ENCODE measurements at regions not wholly inside any gene's neighbourhood (a gene's known extent, or its start where the extent isn't known, plus 50 kb on each side); places are given as distances from the start of the nearest gene placed in this dataset.

- CTCF ChIA-PET: no interaction called here
Observed at GRCh38 chr6:122154912-122155575, 244.4 kb upstream of the HSF2 start.

GRCh38 chr6:122161136-122161535 lies 238.3 kb upstream of the HSF2 start:
- TF ChIP-seq POLR2AphosphoS5 (IDR thresholded peaks at IDR 0.05; ENCODE audit: low read depth, low read length) (no peak), TCF7L2 (IDR thresholded peaks at IDR 0.05; ENCODE audit: low read depth, low read length) (no peak), SIN3A (IDR thresholded peaks at IDR 0.05; ENCODE audit: borderline replicate concordance, insufficient read depth, low read depth, low read length) (no peak), REST (IDR thresholded peaks at IDR 0.05; ENCODE audit: insufficient read depth in 1 of 2, low read depth in 2 of 2, low read length in 1 of 2) (no peak)
- TF ChIP-seq, protein P1, sequence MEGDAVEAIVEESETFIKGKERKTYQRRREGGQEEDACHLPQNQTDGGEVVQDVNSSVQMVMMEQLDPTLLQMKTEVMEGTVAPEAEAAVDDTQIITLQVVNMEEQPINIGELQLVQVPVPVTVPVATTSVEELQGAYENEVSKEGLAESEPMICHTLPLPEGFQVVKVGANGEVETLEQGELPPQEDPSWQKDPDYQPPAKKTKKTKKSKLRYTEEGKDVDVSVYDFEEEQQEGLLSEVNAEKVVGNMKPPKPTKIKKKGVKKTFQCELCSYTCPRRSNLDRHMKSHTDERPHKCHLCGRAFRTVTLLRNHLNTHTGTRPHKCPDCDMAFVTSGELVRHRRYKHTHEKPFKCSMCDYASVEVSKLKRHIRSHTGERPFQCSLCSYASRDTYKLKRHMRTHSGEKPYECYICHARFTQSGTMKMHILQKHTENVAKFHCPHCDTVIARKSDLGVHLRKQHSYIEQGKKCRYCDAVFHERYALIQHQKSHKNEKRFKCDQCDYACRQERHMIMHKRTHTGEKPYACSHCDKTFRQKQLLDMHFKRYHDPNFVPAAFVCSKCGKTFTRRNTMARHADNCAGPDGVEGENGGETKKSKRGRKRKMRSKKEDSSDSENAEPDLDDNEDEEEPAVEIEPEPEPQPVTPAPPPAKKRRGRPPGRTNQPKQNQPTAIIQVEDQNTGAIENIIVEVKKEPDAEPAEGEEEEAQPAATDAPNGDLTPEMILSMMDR (IDR thresholded peaks at IDR 0.05): no peak
- Histone ChIP-seq H3K9me3 (ENCODE audit: control insufficient read depth, insufficient read depth, low read depth, low read length) (no peaks in the 10 kb centered on the region), H3K27ac (ENCODE audit: low read length) (no peak overlapping the region), H3K27me3 (ENCODE audit: control insufficient read depth, insufficient read depth, low read length) (no peaks in the 10 kb centered on the region), H3K4me1 (ENCODE audit: control insufficient read depth, insufficient read depth, low read length) (no peaks in the 10 kb centered on the region), H3K4me3 (ENCODE audit: low read depth in 2 of 2, low read length in 2 of 2) (no peak overlapping the region), H3K36me3 (ENCODE audit: control insufficient read depth, insufficient read depth, low read length) (no peaks in the 10 kb centered on the region)
- POLR2A ChIA-PET: no interaction called here
- BruUV-seq (replicated peaks): no TSS peak
- ATAC-seq: no peak
- intact Hi-C loops (cut with micrococcal nuclease; ENCODE audit: unreplicated experiment) (no loop called here), in situ Hi-C loops (cut with HindIII; ENCODE audit: low pct_unique_long_range_greater_than_20kb, low sequenced_read_pairs) (no loop called here)
- no peak for DNase-seq (ENCODE audit: low read depth, low spot score)
- CTCF ChIA-PET: interaction anchor here (0.5 to 0.6 kb wide), 2 partner anchors 18 to 24 kb away, joined by 13 to 14 read pairs; no protein-coding TSS in a partner anchor

More at GRCh38 chr6:122154912-122155575, 244.4 kb upstream of the HSF2 start:
- Histone ChIP-seq H3K4me1 (ENCODE audit: control insufficient read depth, insufficient read depth, low read length) (no peaks in the 10 kb centered on the region), H3K27me3 (ENCODE audit: control insufficient read depth, insufficient read depth, low read length) (no peaks in the 10 kb centered on the region), H3K4me3 (ENCODE audit: low read depth in 2 of 2, low read length in 2 of 2) (no peak overlapping the region), H3K9me3 (ENCODE audit: control insufficient read depth, insufficient read depth, low read depth, low read length) (no peaks in the 10 kb centered on the region), H3K27ac (ENCODE audit: low read length) (no peak overlapping the region), H3K36me3 (ENCODE audit: control insufficient read depth, insufficient read depth, low read length) (no peaks in the 10 kb centered on the region)
- ATAC-seq (no peak), DNase-seq (ENCODE audit: low read depth, low spot score) (no peak)
- intact Hi-C loops (cut with micrococcal nuclease; ENCODE audit: unreplicated experiment) (no loop called here), in situ Hi-C loops (cut with HindIII; ENCODE audit: low pct_unique_long_range_greater_than_20kb, low sequenced_read_pairs) (no loop called here)
- POLR2A ChIA-PET: no interaction called here
- no peak for TF ChIP-seq SIN3A (IDR thresholded peaks at IDR 0.05; ENCODE audit: borderline replicate concordance, insufficient read depth, low read depth, low read length)
- TF ChIP-seq, protein P1 (IDR thresholded peaks at IDR 0.05): 0 out of 2 replicates have a peak, but pooled peaks have one; percentile 4
- no peak for TF ChIP-seq REST (IDR thresholded peaks at IDR 0.05; ENCODE audit: insufficient read depth in 1 of 2, low read depth in 2 of 2, low read length in 1 of 2)
- TF ChIP-seq TCF7L2 (IDR thresholded peaks at IDR 0.05; ENCODE audit: low read depth, low read length): no peak
- no peak for TF ChIP-seq POLR2AphosphoS5 (IDR thresholded peaks at IDR 0.05; ENCODE audit: low read depth, low read length)
- no TSS peak for BruUV-seq (replicated peaks)

Measured in Panc1 (cell line).